ENCODE measurements at regions not wholly inside any gene's neighbourhood (a gene's known extent, or its start where the extent isn't known, plus 50 kb on each side); places are given as distances from the start of the nearest gene placed in this dataset.

GRCh38 chr1:234920843-234921140 lies 207.8 kb downstream of the TOMM20 start:
- TF ChIP-seq POLR2A (IDR thresholded peaks at IDR 0.05) (no peak), CTCF (IDR thresholded peaks at IDR 0.05) (no peak), POLR2AphosphoS5 (IDR thresholded peaks at IDR 0.05) (no peak)
